Ovary (tissue), 3 donors: ENCODE measurements at regions not wholly inside any gene's neighbourhood (a gene's known extent, or its start where the extent isn't known, plus 50 kb on each side); places are given as distances from the start of the nearest gene placed in this dataset.

ENCODE experiments used
- POLR2A ChIP-seq: fragments of 450-650 bp; IDR thresholded peaks from one replicate; pipeline ENCODE4 v1.6.1; 2017; ENCODE audit warnings: antibody characterized with exemption, mild to moderate bottlenecking, moderate library complexity
- TF ChIP-seq, protein P1 (sequence below), 3 donors: fragments of 450-650 bp in 2 of 3; fragments of 200-600 bp in 1 of 3; IDR thresholded peaks; one replicate each; pipeline versions ENCODE4 v1.5.1 to v1.8.0; 2016 to 2022; ENCODE audit warnings: antibody characterized with exemption in 3 of 3, mild to moderate bottlenecking in 1 of 3
- donor health status: DM: no; HTN: no; CAD: no.

GRCh38 chr6:78580923-78581322, 286.4 kb upstream of the IRAK1BP1 start:
- TF ChIP-seq, protein P1, sequence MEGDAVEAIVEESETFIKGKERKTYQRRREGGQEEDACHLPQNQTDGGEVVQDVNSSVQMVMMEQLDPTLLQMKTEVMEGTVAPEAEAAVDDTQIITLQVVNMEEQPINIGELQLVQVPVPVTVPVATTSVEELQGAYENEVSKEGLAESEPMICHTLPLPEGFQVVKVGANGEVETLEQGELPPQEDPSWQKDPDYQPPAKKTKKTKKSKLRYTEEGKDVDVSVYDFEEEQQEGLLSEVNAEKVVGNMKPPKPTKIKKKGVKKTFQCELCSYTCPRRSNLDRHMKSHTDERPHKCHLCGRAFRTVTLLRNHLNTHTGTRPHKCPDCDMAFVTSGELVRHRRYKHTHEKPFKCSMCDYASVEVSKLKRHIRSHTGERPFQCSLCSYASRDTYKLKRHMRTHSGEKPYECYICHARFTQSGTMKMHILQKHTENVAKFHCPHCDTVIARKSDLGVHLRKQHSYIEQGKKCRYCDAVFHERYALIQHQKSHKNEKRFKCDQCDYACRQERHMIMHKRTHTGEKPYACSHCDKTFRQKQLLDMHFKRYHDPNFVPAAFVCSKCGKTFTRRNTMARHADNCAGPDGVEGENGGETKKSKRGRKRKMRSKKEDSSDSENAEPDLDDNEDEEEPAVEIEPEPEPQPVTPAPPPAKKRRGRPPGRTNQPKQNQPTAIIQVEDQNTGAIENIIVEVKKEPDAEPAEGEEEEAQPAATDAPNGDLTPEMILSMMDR (IDR thresholded peaks at IDR 0.05) = no peak
- TF ChIP-seq POLR2A = no peak
